Lung (tissue), 11 donors: ENCODE measurements at regions not wholly inside any gene's neighbourhood (a gene's known extent, or its start where the extent isn't known, plus 50 kb on each side); places are given as distances from the start of the nearest gene placed in this dataset.

Experiments used
- ATAC-seq: fragments of 200-7000 bp; cut with Tn5 transposase; one replicate; pipeline ENCODE4 v1.9.1; 2020; ENCODE audit warnings: moderate number of reproducible peaks; ENCODE audit not compliant: insufficient read depth, low FRiP score
- DNase-seq, 3 donors: peaks; one replicate each; pipeline ENCODE4 v3.0.0-alpha.2; 2013 to 2017
- H3K27ac ChIP-seq, 2 donors: one replicate each; pipeline ENCODE4 v1.5.1; 2013; ENCODE audit warnings: mild to moderate bottlenecking in 2 of 2, moderate library complexity in 2 of 2, control low read depth in 1 of 2, inconsistent platforms in 1 of 2, low read depth in 1 of 2, low read length in 1 of 2
- H3K27me3 ChIP-seq, 3 donors: one replicate each; pipeline ENCODE4 v1.5.1; 2013; ENCODE audit warnings: low read length in 2 of 3; ENCODE audit not compliant: control insufficient read depth in 3 of 3, insufficient read depth in 3 of 3
- H3K36me3 ChIP-seq, 4 donors: one replicate each; pipeline ENCODE4 v1.5.1; 2013; ENCODE audit warnings: low read length in 4 of 4, mild to moderate bottlenecking in 1 of 4, moderate library complexity in 1 of 4; ENCODE audit not compliant: control insufficient read depth in 4 of 4, insufficient read depth in 4 of 4
- H3K4me1 ChIP-seq, 5 donors: one replicate each; pipeline ENCODE4 v1.5.1; 2013; ENCODE audit warnings: low read length in 5 of 5, mild to moderate bottlenecking in 2 of 5, moderate library complexity in 1 of 5; ENCODE audit not compliant: control insufficient read depth in 5 of 5, insufficient read depth in 5 of 5
- H3K4me3 ChIP-seq: one replicate; pipeline ENCODE4 v1.5.1; 2013; ENCODE audit warnings: mild to moderate bottlenecking, control low read depth, moderate library complexity
- H3K9ac ChIP-seq, 2 donors: one replicate each; pipeline ENCODE4 v1.5.1; 2013; ENCODE audit warnings: low read length in 2 of 2, control low read depth in 1 of 2; ENCODE audit not compliant: insufficient read depth in 1 of 2
- H3K9me3 ChIP-seq, 4 donors: one replicate each; pipeline ENCODE4 v1.5.1; 2013; ENCODE audit warnings: low read length in 3 of 4, mild to moderate bottlenecking in 1 of 4, moderate library complexity in 1 of 4; ENCODE audit not compliant: control insufficient read depth in 4 of 4, insufficient read depth in 3 of 4
- CTCF ChIP-seq: IDR thresholded peaks from 2 replicates; pipeline ENCODE4 v1.5.1; 2012; ENCODE audit warnings: mild to moderate bottlenecking; ENCODE audit errors: control extremely low read depth, extremely low read depth
- WGBS, 2 donors: extraction: QIAGEN DNeasy Blood & Tissue Kit; methylation state at CpG; one replicate each; pipeline ENCODE4 v1.1.7; 2013; 5-methylcytosine and 5-hydroxymethylcytosine counted together
- donor health status: control.
- donor health status: control.
- donor health status: Bipolar disorder and iron deficiency.
- donor health status: healthy.
- donor health status: DM: yes; HTN: yes; CAD: no.

- Histone ChIP-seq H3K36me3 (no peaks in the 10 kb centered on the region), H3K9me3 (no peaks in the 10 kb centered on the region)
Observed at GRCh38 chr4:155066871-155067270, 141.6 kb upstream of the NPY2R start.

GRCh38 chr4:155071962-155072361 lies 136.5 kb upstream of the NPY2R start:
- Histone ChIP-seq H3K4me1 (no peaks in the 10 kb centered on the region), H3K36me3 (no peaks in the 10 kb centered on the region), H3K27ac (no peak overlapping the region), H3K4me3 (no peak overlapping the region), H3K9me3 (no peaks in the 10 kb centered on the region), H3K9ac (no peak overlapping the region), H3K27me3 (no peaks in the 10 kb centered on the region)
- ATAC-seq (no peak), DNase-seq (no peak)
- no peak for TF ChIP-seq CTCF
- 89 to 90% methylated on average over 2 of the region's 2 CpGs for WGBS, 2 donors

More at GRCh38 chr4:155066871-155067270, 141.6 kb upstream of the NPY2R start:
- Histone ChIP-seq H3K27me3 (no peaks in the 10 kb centered on the region), H3K9ac (no peak overlapping the region), H3K4me3 (no peak overlapping the region), H3K27ac (no peak overlapping the region), H3K4me1 (no peaks in the 10 kb centered on the region)
- no peak for ATAC-seq
- no peak for DNase-seq
- TF ChIP-seq CTCF = no peak

- no peak overlapping the region for H3K4me3 ChIP-seq
- TF ChIP-seq CTCF = no peak
- WGBS, 2 donors = 90 to 93% methylated on average over 4 of the region's 4 CpGs
Observed at GRCh38 chr4:155072417-155072816, 136.0 kb upstream of the NPY2R start.

GRCh38 chr4:155073852-155074251 lies 134.6 kb upstream of the NPY2R start:
- Histone ChIP-seq H3K27me3 (no peaks in the 10 kb centered on the region), H3K4me1 (no peaks in the 10 kb centered on the region), H3K9me3 (no peaks in the 10 kb centered on the region), H3K4me3 (no peak overlapping the region), H3K36me3 (no peaks in the 10 kb centered on the region), H3K9ac (no peak overlapping the region), H3K27ac (no peak overlapping the region)
- ATAC-seq = no peak
- WGBS, 2 donors = 45 to 66% methylated on average over 3 of the region's 3 CpGs
- TF ChIP-seq CTCF = no peak
- DNase-seq = no peak

More at GRCh38 chr4:155072417-155072816, 136.0 kb upstream of the NPY2R start:
- Histone ChIP-seq H3K4me1 (no peaks in the 10 kb centered on the region), H3K27ac (no peak overlapping the region), H3K9ac (no peak overlapping the region), H3K27me3 (no peaks in the 10 kb centered on the region), H3K9me3 (no peaks in the 10 kb centered on the region), H3K36me3 (no peaks in the 10 kb centered on the region)
- no peak for ATAC-seq
- no peak for DNase-seq
